ENCODE measurements at regions not wholly inside any gene's neighbourhood (a gene's known extent, or its start where the extent isn't known, plus 50 kb on each side); places are given as distances from the start of the nearest gene placed in this dataset.

DNA sequence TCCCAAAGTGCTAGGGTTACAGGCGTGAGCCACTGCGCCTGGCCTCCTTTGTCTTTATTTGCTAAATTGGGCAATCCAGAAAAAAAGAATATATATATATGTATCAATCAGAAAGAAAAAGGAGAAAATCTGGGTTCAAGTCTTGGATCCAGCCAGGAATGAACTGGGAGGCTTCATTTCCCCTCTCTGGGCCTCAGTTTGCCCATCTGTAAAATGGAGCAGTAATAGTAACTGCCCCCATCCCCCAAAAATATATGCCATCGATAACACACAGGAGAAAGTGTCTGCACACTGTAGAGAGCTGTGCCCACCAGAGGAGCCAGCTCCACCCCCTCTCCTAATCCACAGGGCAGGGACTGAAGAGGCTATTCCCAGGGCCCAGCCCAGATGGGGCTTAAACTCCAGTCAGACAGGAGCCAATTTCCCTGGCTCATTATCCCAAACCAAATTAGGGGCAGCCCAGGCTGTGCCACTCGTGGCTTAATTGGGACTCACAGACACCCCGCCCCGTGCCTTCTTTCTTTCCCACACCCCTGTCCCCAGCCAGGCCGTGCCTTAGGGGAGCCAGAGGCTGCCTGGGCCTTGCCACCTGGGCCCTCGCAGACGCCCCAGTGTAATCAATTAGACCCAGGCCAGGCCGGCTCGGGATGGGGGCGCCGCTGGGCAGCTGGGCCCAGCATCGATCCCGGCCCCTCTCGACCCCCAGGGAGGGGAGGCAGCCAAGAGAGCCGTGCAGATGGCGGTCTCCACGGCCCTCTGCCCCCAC, 171.5 kb downstream of the MN1 start:
- TF ChIP-seq, protein P1, sequence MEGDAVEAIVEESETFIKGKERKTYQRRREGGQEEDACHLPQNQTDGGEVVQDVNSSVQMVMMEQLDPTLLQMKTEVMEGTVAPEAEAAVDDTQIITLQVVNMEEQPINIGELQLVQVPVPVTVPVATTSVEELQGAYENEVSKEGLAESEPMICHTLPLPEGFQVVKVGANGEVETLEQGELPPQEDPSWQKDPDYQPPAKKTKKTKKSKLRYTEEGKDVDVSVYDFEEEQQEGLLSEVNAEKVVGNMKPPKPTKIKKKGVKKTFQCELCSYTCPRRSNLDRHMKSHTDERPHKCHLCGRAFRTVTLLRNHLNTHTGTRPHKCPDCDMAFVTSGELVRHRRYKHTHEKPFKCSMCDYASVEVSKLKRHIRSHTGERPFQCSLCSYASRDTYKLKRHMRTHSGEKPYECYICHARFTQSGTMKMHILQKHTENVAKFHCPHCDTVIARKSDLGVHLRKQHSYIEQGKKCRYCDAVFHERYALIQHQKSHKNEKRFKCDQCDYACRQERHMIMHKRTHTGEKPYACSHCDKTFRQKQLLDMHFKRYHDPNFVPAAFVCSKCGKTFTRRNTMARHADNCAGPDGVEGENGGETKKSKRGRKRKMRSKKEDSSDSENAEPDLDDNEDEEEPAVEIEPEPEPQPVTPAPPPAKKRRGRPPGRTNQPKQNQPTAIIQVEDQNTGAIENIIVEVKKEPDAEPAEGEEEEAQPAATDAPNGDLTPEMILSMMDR (IDR thresholded peaks at IDR 0.05) = no peak
- TF ChIP-seq POLR2A (IDR thresholded peaks at IDR 0.05) = no peak
